Colonic mucosa (tissue), 4 donors: ENCODE measurements at regions not wholly inside any gene's neighbourhood (a gene's known extent, or its start where the extent isn't known, plus 50 kb on each side); places are given as distances from the start of the nearest gene placed in this dataset.

ENCODE experiments used
- DNase-seq: peaks from one replicate; pipeline ENCODE4 v3.0.0-alpha.2; 2020
- H3K27ac ChIP-seq: fragments of 200-600 bp; one replicate; pipeline ENCODE4 v1.8.0; 2021
- H3K27me3 ChIP-seq: fragments of 200-600 bp; one replicate; pipeline ENCODE4 v1.8.0; 2021
- H3K36me3 ChIP-seq: fragments of 200-600 bp; one replicate; pipeline ENCODE4 v1.8.0; 2021
- H3K4me1 ChIP-seq: fragments of 200-600 bp; one replicate; pipeline ENCODE4 v1.8.0; 2021; ENCODE audit warnings: mild to moderate bottlenecking
- H3K4me3 ChIP-seq: fragments of 200-600 bp; one replicate; pipeline ENCODE4 v1.8.0; 2021
- H3K9ac ChIP-seq, 2 donors: one replicate each; pipeline ENCODE4 v1.7.0; 2013; ENCODE audit warnings: control low read depth in 2 of 2, low read depth in 2 of 2, low read length in 2 of 2
- H3K9me3 ChIP-seq: fragments of 200-600 bp; one replicate; pipeline ENCODE4 v1.8.0; 2021
- intact Hi-C: fragments of 100-400 bp; cut with DNase I; formaldehyde crosslinking; loops from one replicate; pipeline ENCODE4 v1.14.1; 2022
- TF ChIP-seq, protein P1 (sequence below): fragments of 200-600 bp; IDR thresholded peaks from one replicate; pipeline ENCODE4 v1.8.0; 2022; ENCODE audit warnings: antibody characterized with exemption, mild to moderate bottlenecking
- donor health status: healthy.
- donor health status: DM: no; HTN: no; CAD: no.
- donor health status: DM: no; HTN: no; CAD: no.

GRCh38 chr9:88319936-88320747, 68.1 kb upstream of the SPIN1 start:
- no peaks in the 10 kb centered on the region for H3K36me3 ChIP-seq
- H3K9me3 ChIP-seq, result no peaks in the 10 kb centered on the region
- no peak for DNase-seq
- no peaks in the 10 kb centered on the region for H3K4me1 ChIP-seq
- TF ChIP-seq, protein P1, sequence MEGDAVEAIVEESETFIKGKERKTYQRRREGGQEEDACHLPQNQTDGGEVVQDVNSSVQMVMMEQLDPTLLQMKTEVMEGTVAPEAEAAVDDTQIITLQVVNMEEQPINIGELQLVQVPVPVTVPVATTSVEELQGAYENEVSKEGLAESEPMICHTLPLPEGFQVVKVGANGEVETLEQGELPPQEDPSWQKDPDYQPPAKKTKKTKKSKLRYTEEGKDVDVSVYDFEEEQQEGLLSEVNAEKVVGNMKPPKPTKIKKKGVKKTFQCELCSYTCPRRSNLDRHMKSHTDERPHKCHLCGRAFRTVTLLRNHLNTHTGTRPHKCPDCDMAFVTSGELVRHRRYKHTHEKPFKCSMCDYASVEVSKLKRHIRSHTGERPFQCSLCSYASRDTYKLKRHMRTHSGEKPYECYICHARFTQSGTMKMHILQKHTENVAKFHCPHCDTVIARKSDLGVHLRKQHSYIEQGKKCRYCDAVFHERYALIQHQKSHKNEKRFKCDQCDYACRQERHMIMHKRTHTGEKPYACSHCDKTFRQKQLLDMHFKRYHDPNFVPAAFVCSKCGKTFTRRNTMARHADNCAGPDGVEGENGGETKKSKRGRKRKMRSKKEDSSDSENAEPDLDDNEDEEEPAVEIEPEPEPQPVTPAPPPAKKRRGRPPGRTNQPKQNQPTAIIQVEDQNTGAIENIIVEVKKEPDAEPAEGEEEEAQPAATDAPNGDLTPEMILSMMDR, result no peak
- H3K27me3 ChIP-seq, result no peaks in the 10 kb centered on the region
- H3K4me3 ChIP-seq, result no peak overlapping the region
- intact Hi-C loops, result loop anchor here (10.0 kb wide), 1 partner anchor 255 kb away; no protein-coding TSS in a partner anchor
- no peak overlapping the region for H3K9ac ChIP-seq
- no peak overlapping the region for H3K27ac ChIP-seq

- H3K9me3 ChIP-seq, result no peaks in the 10 kb centered on the region
- no peak overlapping the region for H3K27ac ChIP-seq
- H3K36me3 ChIP-seq, result no peaks in the 10 kb centered on the region
- no peak for DNase-seq
- H3K4me1 ChIP-seq, result no peaks in the 10 kb centered on the region
- no peaks in the 10 kb centered on the region for H3K27me3 ChIP-seq
- H3K9ac ChIP-seq, result no peak overlapping the region
- no peak overlapping the region for H3K4me3 ChIP-seq
- TF ChIP-seq, protein P1, result no peak
- intact Hi-C loops, result loop anchor here (10.0 kb wide), 1 partner anchor 261 kb away; no protein-coding TSS in a partner anchor
Measured at GRCh38 chr9:88313364-88314220, 74.7 kb upstream of the SPIN1 start.

- H3K9ac ChIP-seq, result no peak overlapping the region
- no peaks in the 10 kb centered on the region for H3K4me1 ChIP-seq
- no peaks in the 10 kb centered on the region for H3K36me3 ChIP-seq
- no peak for DNase-seq
- H3K4me3 ChIP-seq, result no peak overlapping the region
- intact Hi-C loops, result loop anchor here (10.0 kb wide), 1 partner anchor 262 kb away; no protein-coding TSS in a partner anchor
- TF ChIP-seq, protein P1, result no peak
- H3K27me3 ChIP-seq, result no peaks in the 10 kb centered on the region
- no peak overlapping the region for H3K27ac ChIP-seq
- H3K9me3 ChIP-seq, result no peaks in the 10 kb centered on the region
Measured at GRCh38 chr9:88312517-88313103, 75.6 kb upstream of the SPIN1 start.

- intact Hi-C loops, result loop anchor here (10.0 kb wide), 1 partner anchor 263 kb away; no protein-coding TSS in a partner anchor
- TF ChIP-seq, protein P1, result no peak
Measured at GRCh38 chr9:88312045-88312444, 76.2 kb upstream of the SPIN1 start.

DNA sequence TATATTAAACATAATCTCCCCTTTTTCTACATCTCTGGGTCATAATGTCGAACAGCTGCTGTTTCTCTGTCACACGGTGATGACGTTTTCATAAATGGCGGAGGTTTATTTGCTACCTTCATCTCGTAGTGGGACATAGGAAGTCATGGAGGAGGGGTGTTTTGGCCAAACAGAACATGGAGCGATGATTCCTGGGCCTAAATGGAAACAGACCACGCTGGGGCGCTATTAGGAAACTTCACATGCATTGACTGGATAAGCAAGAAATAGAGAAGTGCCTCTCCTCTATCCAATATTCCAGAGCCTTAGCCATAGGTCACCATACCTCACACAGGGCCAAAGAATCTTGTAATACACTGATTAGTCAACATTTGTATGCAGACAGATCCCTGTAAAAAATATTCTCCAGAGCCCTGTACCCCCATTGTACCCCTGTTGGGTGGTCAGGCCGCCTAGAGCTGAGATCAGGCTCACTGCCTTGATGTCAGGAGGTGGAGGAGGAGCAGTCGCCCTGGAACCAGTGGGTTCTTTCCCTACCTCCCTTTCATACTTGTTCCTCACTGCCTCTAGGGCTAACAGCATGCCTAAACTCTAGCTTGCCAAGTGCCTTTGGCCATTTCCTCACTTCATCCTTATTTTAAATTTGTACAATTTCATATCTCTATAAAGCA, 77.8 kb upstream of the SPIN1 start:
- no peak for DNase-seq
- Histone ChIP-seq H3K27me3 (no peaks in the 10 kb centered on the region), H3K4me1 (no peaks in the 10 kb centered on the region), H3K27ac (no peak overlapping the region), H3K4me3 (no peak overlapping the region), H3K9ac (no peak overlapping the region), H3K36me3 (no peaks in the 10 kb centered on the region), H3K9me3 (no peaks in the 10 kb centered on the region)
- TF ChIP-seq, protein P1, result no peak
- intact Hi-C loops, result loop anchor here (10.0 kb wide), 1 partner anchor 264 kb away; no protein-coding TSS in a partner anchor

More at GRCh38 chr9:88312045-88312444, 76.2 kb upstream of the SPIN1 start:
- Histone ChIP-seq H3K36me3 (no peaks in the 10 kb centered on the region), H3K27me3 (no peaks in the 10 kb centered on the region), H3K4me3 (no peak overlapping the region), H3K9me3 (no peaks in the 10 kb centered on the region), H3K27ac (no peak overlapping the region), H3K9ac (no peak overlapping the region), H3K4me1 (no peaks in the 10 kb centered on the region)
- DNase-seq, result no peak
